SK-N-SH (cell line): ENCODE measurements at regions not wholly inside any gene's neighbourhood (a gene's known extent, or its start where the extent isn't known, plus 50 kb on each side); places are given as distances from the start of the nearest gene placed in this dataset.
"Not testable (repeated sequence)": the region's sequence is repeated elsewhere in the genome, so short reads cannot be mapped to it uniquely, and the experiment has no call there.

Source experiments
- CTCF ChIA-PET: fragments of 300-600, 350-600 bp; formaldehyde crosslinking; extraction: SDS; loops from one replicate; lab custom pipeline; 2021; lab: Yijun Ruan, JAX
- POLR2A ChIA-PET: fragments of 350-600 bp; sonication (Branson Sonifier 250); formaldehyde crosslinking; extraction: SDS; loops from one replicate; lab custom pipeline; 2020; ENCODE audit warnings: antibody characterized with exemption, inconsistent platforms; lab: Yijun Ruan, JAX
- DNase-seq: peaks from one replicate; pipeline ENCODE4 v3.0.0; 2012
- H2AFZ ChIP-seq: fragments of 200-600 bp; sonication (generic); 2 replicates; pipeline ENCODE4 v1.8.1; 2016; ENCODE audit warnings: antibody characterized with exemption, mild to moderate bottlenecking, low read depth
- H3F3A ChIP-seq: fragments of 200-600 bp; sonication (generic); replicated peaks from 2 replicates; pipeline ENCODE3; 2016; ENCODE audit warnings: antibody characterized with exemption, mild to moderate bottlenecking; ENCODE audit not compliant: insufficient read depth
- H3K27ac ChIP-seq, 2 experiments: fragments of 200-500 bp in 1 of 2; fragments of 200-600 bp in 1 of 2; sonication (Bioruptor generic) in 1 of 2; sonication (generic), shearing (Covaris generic) in 1 of 2; 2 replicates each; pipeline versions ENCODE4 v1.5.1 to v1.6.1; 2014 to 2016; ENCODE audit warnings: low read depth in 2 of 2, inconsistent platforms in 1 of 2, low read length in 1 of 2, mild to moderate bottlenecking in 1 of 2, mixed read lengths in 1 of 2
- H3K27me3 ChIP-seq: fragments of 200-600 bp; sonication (generic), shearing (Covaris generic); 2 replicates; pipeline ENCODE4 v1.6.1; 2016; ENCODE audit warnings: mixed run types; ENCODE audit not compliant: insufficient read depth
- H3K36me3 ChIP-seq, 2 experiments: fragments of 200-500 bp in 1 of 2; fragments of 200-600 bp in 1 of 2; sonication (Bioruptor generic) in 1 of 2; sonication (generic) in 1 of 2; replicated peaks in 1 of 2; 2 replicates each; pipeline versions ENCODE3 to v1.5.1; 2014 to 2016; ENCODE audit warnings: low read length in 1 of 2, mild to moderate bottlenecking in 1 of 2; ENCODE audit not compliant: insufficient read depth in 2 of 2, control insufficient read depth in 1 of 2
- H3K4me1 ChIP-seq, 2 experiments: fragments of 200-500 bp in 1 of 2; fragments of 200-600 bp in 1 of 2; sonication (Bioruptor generic) in 1 of 2; sonication (generic), shearing (Covaris generic) in 1 of 2; 2 replicates each; pipeline versions ENCODE4 v1.5.1 to v1.6.1; 2014 to 2016; ENCODE audit warnings: low read depth in 1 of 2, low read length in 1 of 2, mixed run types in 1 of 2; ENCODE audit not compliant: insufficient read depth in 2 of 2, control insufficient read depth in 1 of 2
- H3K4me2 ChIP-seq: fragments of 200-600 bp; sonication (generic), shearing (Covaris generic); 2 replicates; pipeline ENCODE4 v1.6.1; 2017; ENCODE audit warnings: mixed run types
- H3K4me3 ChIP-seq, 2 experiments: fragments of 200-500 bp in 1 of 2; fragments of 200-600 bp in 1 of 2; sonication (Bioruptor generic) in 1 of 2; sonication (generic), shearing (Covaris generic) in 1 of 2; 2 replicates each; pipeline versions ENCODE4 v1.5.1 to v1.8.1; 2014 to 2016; ENCODE audit warnings: low read depth in 2 of 2, inconsistent platforms in 1 of 2, low read length in 1 of 2, mild to moderate bottlenecking in 1 of 2, mixed read lengths in 1 of 2, moderate library complexity in 1 of 2
- H3K79me2 ChIP-seq: fragments of 200-600 bp; sonication (generic); 2 replicates; pipeline ENCODE4 v1.8.1; 2017; ENCODE audit warnings: mild to moderate bottlenecking; ENCODE audit not compliant: insufficient read depth
- H3K9ac ChIP-seq: fragments of 200-600 bp; sonication (generic); 2 replicates; pipeline ENCODE4 v1.6.1; 2017; ENCODE audit warnings: mixed run types
- H3K9me2 ChIP-seq: fragments of 200-600 bp; sonication (generic); 2 replicates; pipeline ENCODE4 v1.6.1; 2017; ENCODE audit warnings: mixed run types
- H3K9me3 ChIP-seq: fragments of 200-600 bp; sonication (generic); 2 replicates; pipeline ENCODE4 v1.6.1; 2017; ENCODE audit warnings: mixed run types, mild to moderate bottlenecking, moderate library complexity
- H4K20me1 ChIP-seq: fragments of 200-600 bp; sonication (generic); 2 replicates; pipeline ENCODE4 v1.6.1; 2017; ENCODE audit warnings: mild to moderate bottlenecking, mixed run types; ENCODE audit not compliant: insufficient read depth
- CHD2 ChIP-seq: fragments of 150-350 bp; IDR thresholded peaks from 2 replicates; pipeline ENCODE4 v1.6.1; 2018; ENCODE audit warnings: low read length; ENCODE audit not compliant: partially characterized antibody
- CTCF ChIP-seq: fragments of 200-600 bp; sonication (generic); IDR thresholded peaks from 2 replicates; pipeline ENCODE4 v1.6.1; 2017; ENCODE audit warnings: antibody characterized with exemption, mild to moderate bottlenecking, moderate library complexity
- ELF1 ChIP-seq: IDR thresholded peaks from 2 replicates; pipeline ENCODE4 v1.4.0; 2012
- EZH2phosphoT487 ChIP-seq: fragments of 200-600 bp; sonication (generic); IDR thresholded peaks from 2 replicates; pipeline ENCODE4 v1.6.1; 2017; ENCODE audit warnings: low read depth, mixed run types, mild to moderate bottlenecking, antibody characterized with exemption, moderate library complexity, borderline replicate concordance
- FOXJ3 ChIP-seq: sonication (generic); formaldehyde crosslinking; IDR thresholded peaks from 2 replicates; pipeline ENCODE4 v1.5.1; 2020; ENCODE audit warnings: mild to moderate bottlenecking, missing genetic modification reagents
- FOXM1 ChIP-seq: IDR thresholded peaks from 2 replicates; pipeline ENCODE4 v1.4.0; 2012; ENCODE audit warnings: low read depth, mild to moderate bottlenecking
- GABPA ChIP-seq: IDR thresholded peaks from 2 replicates; pipeline ENCODE4 v1.4.0; 2012; ENCODE audit warnings: low read depth, mild to moderate bottlenecking
- GATA2 ChIP-seq: sonication (generic); formaldehyde crosslinking; IDR thresholded peaks from 2 replicates; pipeline ENCODE4 v1.5.0; 2020; ENCODE audit warnings: mild to moderate bottlenecking, missing genetic modification reagents
- JUND ChIP-seq: IDR thresholded peaks from 2 replicates; pipeline ENCODE4 v1.4.0; 2012
- MAX ChIP-seq: IDR thresholded peaks from 2 replicates; pipeline ENCODE4 v1.4.0; 2012; ENCODE audit warnings: low read depth
- MEF2A ChIP-seq: IDR thresholded peaks from 2 replicates; pipeline ENCODE4 v1.4.0; 2012; ENCODE audit warnings: low read depth, borderline replicate concordance
- MXI1 ChIP-seq: IDR thresholded peaks from 2 replicates; pipeline ENCODE4 v1.6.1; 2012; ENCODE audit warnings: mild to moderate bottlenecking, low read depth, low read length, improper control_type of control experiment
- PBX3 ChIP-seq: IDR thresholded peaks from 2 replicates; pipeline ENCODE4; 2012
- RAD21 ChIP-seq: IDR thresholded peaks from 2 replicates; pipeline ENCODE4 v1.6.1; 2012; ENCODE audit warnings: mild to moderate bottlenecking, low read length
- RXRA ChIP-seq: IDR thresholded peaks from 2 replicates; pipeline ENCODE4 v1.4.0; 2012; ENCODE audit warnings: low read depth, mild to moderate bottlenecking, borderline replicate concordance
- TAF1 ChIP-seq: IDR thresholded peaks from 2 replicates; pipeline ENCODE4 v1.6.1; 2012; ENCODE audit warnings: low read depth, mild to moderate bottlenecking, low read length, moderate library complexity, borderline replicate concordance
- TEAD4 ChIP-seq: IDR thresholded peaks from 2 replicates; pipeline ENCODE4 v1.4.0; 2012; ENCODE audit warnings: mild to moderate bottlenecking, borderline replicate concordance; ENCODE audit not compliant: insufficient read depth
- USF1 ChIP-seq: IDR thresholded peaks from 2 replicates; pipeline ENCODE4 v1.4.0; 2012; ENCODE audit warnings: low read depth, borderline replicate concordance
- YY1 ChIP-seq: IDR thresholded peaks from 2 replicates; pipeline ENCODE4 v1.4.0; 2012; ENCODE audit warnings: low read depth, mild to moderate bottlenecking
- WGBS: methylation state at CpG from one replicate; pipeline ENCODE4 v1.1.6; 2017; ENCODE audit warnings: low lambda C conversion rate; 5-methylcytosine and 5-hydroxymethylcytosine counted together

GRCh38 chr13:99677116-99677951 is 176.1 kb downstream of the TM9SF2 start (continued):
- TF ChIP-seq MAX (no peak), RXRA (no peak), FOXM1 (no peak), CHD2 (peak; percentile 24), USF1 (no peak), CTCF (no peak), RAD21 (peak; percentile 22; the same call in 1 of the 2 replicates), GABPA (no peak), ELF1 (no peak)

- ChIA-PET CTCF (interaction anchor here (0.8 to 1.7 kb wide), 4 partner anchors 13 to 563 kb away, joined by 3 to 4 read pairs (median 4); no protein-coding TSS in a partner anchor), POLR2A (no interaction called here)
- Histone ChIP-seq H3K4me2 (no peak overlapping the region), H3K36me3 (no peaks in the 10 kb centered on the region), H3K4me1 (no peaks in the 10 kb centered on the region; a peak in 1 of 4 replicates), H3K27me3 (no peaks in the 10 kb centered on the region; the same call in 1 of the 2 replicates), H3K4me3 (no peak overlapping the region), H3F3A (no peaks in the 10 kb centered on the region), H3K27ac (no peak overlapping the region), H3K9me2 (no peaks in the 10 kb centered on the region), H2AFZ (no peak overlapping the region), H4K20me1 (no peaks in the 10 kb centered on the region), H3K79me2 (no peaks in the 10 kb centered on the region), H3K9me3 (no peaks in the 10 kb centered on the region), H3K9ac (no peak overlapping the region)
- WGBS: 82% methylated on average over 4 of the region's 4 CpGs
- DNase-seq: no peak
- TF ChIP-seq GATA2 (CRISPR knock-in tag) (no peak), PBX3 (no peak), ELF1 (no peak), YY1 (no peak), TAF1 (no peak), TEAD4 (no peak), FOXJ3 (no peak), RXRA (no peak), MXI1 (no peak), EZH2phosphoT487 (no peak), JUND (no peak), GABPA (no peak), MEF2A (no peak)
Measured at GRCh38 chr13:99671746-99672145, 170.5 kb downstream of the TM9SF2 start.

- H3K36me3 ChIP-seq, H4K20me1 ChIP-seq, H3K9ac ChIP-seq, H3K9me2 ChIP-seq, H3K9me3 ChIP-seq, H3K4me3 ChIP-seq, H3K27ac ChIP-seq, H3F3A ChIP-seq, H3K27me3 ChIP-seq, DNase-seq, H3K4me2 ChIP-seq, POLR2A ChIA-PET, H2AFZ ChIP-seq, H3K79me2 ChIP-seq, H3K4me1 ChIP-seq: not testable (repeated sequence)
- 68% methylated on average over 8 of the region's 8 CpGs for WGBS
- CTCF ChIA-PET: interaction anchor here (5.6 kb wide), 1 partner anchor 13 kb away, joined by 26 read pairs; no protein-coding TSS in a partner anchor
Measured at GRCh38 chr13:99669096-99669495, 167.8 kb downstream of the TM9SF2 start.
